ENCODE measurements at regions not wholly inside any gene's neighbourhood (a gene's known extent, or its start where the extent isn't known, plus 50 kb on each side); places are given as distances from the start of the nearest gene placed in this dataset.

- Histone ChIP-seq H3K4me3 (no peak overlapping the region), H3F3A (ENCODE audit: insufficient read depth, low read depth) (no peaks in the 10 kb centered on the region), H3K9me2 (ENCODE audit: insufficient read depth) (no peaks in the 10 kb centered on the region), H2AFZ (no peak overlapping the region), H3K79me2 (ENCODE audit: low read depth) (no peaks in the 10 kb centered on the region), H3K36me3 (ENCODE audit: low read depth) (no peaks in the 10 kb centered on the region), H3K9me3 (ENCODE audit: insufficient read depth, low read depth) (no peaks in the 10 kb centered on the region), H3K4me2 (no peak overlapping the region), H3K4me1 (replicated peaks; ENCODE audit: insufficient read depth) (no peaks in the 10 kb centered on the region), H3K27ac (no peak overlapping the region), H4K20me1 (ENCODE audit: insufficient read depth) (no peaks in the 10 kb centered on the region; the same call in 1 of the 2 replicates), H3K27me3 (ENCODE audit: insufficient read depth, low read depth) (peaks cover 95% of the 10 kb centered on the region)
- ChIA-PET POLR2A (ENCODE audit: unreplicated experiment) (no interaction called here), CTCF (no interaction called here)
- TF ChIP-seq EZH2 (IDR thresholded peaks at IDR 0.05; ENCODE audit: low read depth) = no peak; the same call in 1 of the 2 replicates
- no peak for DNase-seq
- no TSS peak for BruUV-seq (replicated peaks)
- intact Hi-C loops (cut with micrococcal nuclease; ENCODE audit: unreplicated experiment) = no loop called here
Measured at GRCh38 chr2:3104261-3104660, 273.4 kb downstream of the EIPR1 start.

- ChIA-PET CTCF (no interaction called here), POLR2A (ENCODE audit: unreplicated experiment) (no interaction called here)
- Histone ChIP-seq H3K27me3 (ENCODE audit: insufficient read depth, low read depth) (peaks cover 95% of the 10 kb centered on the region), H3F3A (ENCODE audit: insufficient read depth, low read depth) (no peaks in the 10 kb centered on the region), H3K9me2 (ENCODE audit: insufficient read depth) (no peaks in the 10 kb centered on the region), H3K36me3 (ENCODE audit: low read depth) (no peaks in the 10 kb centered on the region), H4K20me1 (ENCODE audit: insufficient read depth) (no peaks in the 10 kb centered on the region; the same call in 1 of the 2 replicates), H3K79me2 (ENCODE audit: low read depth) (no peaks in the 10 kb centered on the region), H3K9me3 (ENCODE audit: insufficient read depth, low read depth) (no peaks in the 10 kb centered on the region), H3K4me1 (replicated peaks; ENCODE audit: insufficient read depth) (no peaks in the 10 kb centered on the region), H3K4me2 (no peak overlapping the region), H2AFZ (no peak overlapping the region), H3K27ac (no peak overlapping the region), H3K4me3 (no peak overlapping the region)
- BruUV-seq (replicated peaks) = no TSS peak
- DNase-seq = no peak
- TF ChIP-seq EZH2 (IDR thresholded peaks at IDR 0.05; ENCODE audit: low read depth) = no peak; the same call in 1 of the 2 replicates
- no peak for TF ChIP-seq CTCF (conservative IDR thresholded peaks at IDR 0.05)
- intact Hi-C loops (cut with micrococcal nuclease; ENCODE audit: unreplicated experiment) = no loop called here
Measured at GRCh38 chr2:3102922-3103569, 274.6 kb downstream of the EIPR1 start.

GRCh38 chr2:3102081-3102921 is 275.3 kb downstream of the EIPR1 start:
- Histone ChIP-seq H3K4me3 (no peak overlapping the region), H3K27ac (no peak overlapping the region), H2AFZ (no peak overlapping the region), H3K9me2 (ENCODE audit: insufficient read depth) (no peaks in the 10 kb centered on the region), H3K9me3 (ENCODE audit: insufficient read depth, low read depth) (no peaks in the 10 kb centered on the region), H3K79me2 (ENCODE audit: low read depth) (no peaks in the 10 kb centered on the region), H3K4me1 (replicated peaks; ENCODE audit: insufficient read depth) (no peaks in the 10 kb centered on the region), H3K27me3 (ENCODE audit: insufficient read depth, low read depth) (peaks cover 95% of the 10 kb centered on the region), H3F3A (ENCODE audit: insufficient read depth, low read depth) (no peaks in the 10 kb centered on the region), H4K20me1 (ENCODE audit: insufficient read depth) (no peaks in the 10 kb centered on the region; the same call in 1 of the 2 replicates), H3K4me2 (no peak overlapping the region), H3K36me3 (ENCODE audit: low read depth) (no peaks in the 10 kb centered on the region)
- ChIA-PET POLR2A (ENCODE audit: unreplicated experiment) (no interaction called here), CTCF (no interaction called here)
- TF ChIP-seq EZH2 (IDR thresholded peaks at IDR 0.05; ENCODE audit: low read depth) (no peak), CTCF (conservative IDR thresholded peaks at IDR 0.05) (no peak)
- intact Hi-C loops (cut with micrococcal nuclease; ENCODE audit: unreplicated experiment) = no loop called here
- DNase-seq = no peak
- no TSS peak for BruUV-seq (replicated peaks)

Data from PC-9 (cell line).